DND-41 (cell line): ENCODE measurements at regions not wholly inside any gene's neighbourhood (a gene's known extent, or its start where the extent isn't known, plus 50 kb on each side); places are given as distances from the start of the nearest gene placed in this dataset.

Experiments
- ATAC-seq: fragments of 200-7000 bp; cut with Tn5 transposase; 3 replicates; pipeline ENCODE4 v1.9.1; 2021; ENCODE audit warnings: low read depth; ENCODE audit not compliant: insufficient read depth
- DNase-seq: peaks from one replicate; pipeline ENCODE4 v3.0.0-alpha.2; 2020
- H2AFZ ChIP-seq: 2 replicates; pipeline ENCODE4 v1.6.0; 2012; ENCODE audit warnings: low read depth, low read length
- H3K27ac ChIP-seq: 2 replicates; pipeline ENCODE4 v1.5.1; 2012; ENCODE audit warnings: low read length, inconsistent platforms
- H3K27me3 ChIP-seq: fragments of 200-600 bp; sonication (generic); 2 replicates; pipeline ENCODE4 v1.6.0; 2012; ENCODE audit warnings: low read length, mild to moderate bottlenecking, inconsistent platforms; ENCODE audit not compliant: insufficient read depth, poor library complexity
- H3K36me3 ChIP-seq: 2 replicates; pipeline ENCODE4 v1.5.1; 2012; ENCODE audit warnings: low read length, inconsistent platforms; ENCODE audit not compliant: insufficient read depth
- H3K4me1 ChIP-seq: 2 replicates; pipeline ENCODE4 v1.5.1; 2012; ENCODE audit warnings: mild to moderate bottlenecking, low read length; ENCODE audit not compliant: insufficient read depth
- H3K4me2 ChIP-seq: 2 replicates; pipeline ENCODE4 v1.6.0; 2012; ENCODE audit warnings: mild to moderate bottlenecking, moderate library complexity, low read length, inconsistent platforms; ENCODE audit not compliant: insufficient read depth
- H3K4me3 ChIP-seq, 2 experiments: fragments of 200-600 bp in 1 of 2; shearing (Covaris generic) in 1 of 2; 2 replicates each; pipeline ENCODE4 v1.5.1; 2012 to 2016; ENCODE audit warnings: inconsistent platforms in 2 of 2, low read length in 2 of 2, mild to moderate bottlenecking in 2 of 2, low read depth in 1 of 2, moderate library complexity in 1 of 2
- H3K79me2 ChIP-seq: 2 replicates; pipeline ENCODE4 v1.6.0; 2012; ENCODE audit warnings: low read length, inconsistent platforms; ENCODE audit not compliant: insufficient read depth
- H3K9ac ChIP-seq: 2 replicates; pipeline ENCODE4 v1.6.0; 2012; ENCODE audit warnings: low read depth, mild to moderate bottlenecking, inconsistent platforms, low read length, moderate library complexity
- H3K9me3 ChIP-seq: 2 replicates; pipeline ENCODE4 v1.5.1; 2012; ENCODE audit warnings: low read length, moderate library complexity, mild to moderate bottlenecking, inconsistent platforms; ENCODE audit not compliant: insufficient read depth, severe bottlenecking
- H4K20me1 ChIP-seq: 2 replicates; pipeline ENCODE4 v1.6.0; 2012; ENCODE audit warnings: low read length; ENCODE audit not compliant: insufficient read depth
- CTCF ChIP-seq: IDR thresholded peaks from 2 replicates; pipeline ENCODE4 v1.5.1; 2012; ENCODE audit warnings: borderline replicate concordance, low read length, moderate library complexity, mild to moderate bottlenecking; ENCODE audit not compliant: poor library complexity, severe bottlenecking; ENCODE audit errors: extremely low read depth
- EZH2 ChIP-seq: IDR thresholded peaks from 3 replicates; pipeline ENCODE4 v1.6.1; 2012; ENCODE audit warnings: borderline replicate concordance, low read depth, mild to moderate bottlenecking, moderate library complexity, low read length, inconsistent platforms; ENCODE audit not compliant: severe bottlenecking

- DNase-seq: no peak
These were observed 219.8 kb upstream of the MANEA start for GRCh38 chr6:95357380-95358020.

GRCh38 chr6:95364016-95364604 lies 213.2 kb upstream of the MANEA start:
- ATAC-seq (peak; percentile 48; the same call in 1 of the 3 replicates), DNase-seq (no peak)
- Histone ChIP-seq H3K4me2 (no peak overlapping the region), H3K27me3 (no peaks in the 10 kb centered on the region), H3K9ac (no peak overlapping the region), H3K9me3 (no peaks in the 10 kb centered on the region), H3K36me3 (no peaks in the 10 kb centered on the region), H3K4me1 (no peaks in the 10 kb centered on the region), H3K4me3 (no peak overlapping the region), H2AFZ (no peak overlapping the region), H4K20me1 (no peaks in the 10 kb centered on the region), H3K79me2 (no peaks in the 10 kb centered on the region), H3K27ac (no peak overlapping the region)
- TF ChIP-seq CTCF (peak; percentile 56), EZH2 (no peak)

More at GRCh38 chr6:95357380-95358020, 219.8 kb upstream of the MANEA start:
- TF ChIP-seq EZH2: no peak
- no peak for TF ChIP-seq CTCF
- Histone ChIP-seq H3K27me3 (no peaks in the 10 kb centered on the region), H3K79me2 (no peaks in the 10 kb centered on the region), H3K4me2 (no peak overlapping the region), H4K20me1 (no peaks in the 10 kb centered on the region), H2AFZ (no peak overlapping the region), H3K9ac (no peak overlapping the region), H3K4me1 (no peaks in the 10 kb centered on the region), H3K36me3 (no peaks in the 10 kb centered on the region), H3K9me3 (no peaks in the 10 kb centered on the region), H3K4me3 (no peak overlapping the region), H3K27ac (no peak overlapping the region)
- no peak for ATAC-seq

GRCh38 chr6:95365454-95365853 lies 211.9 kb upstream of the MANEA start:
- Histone ChIP-seq H3K27me3 (no peaks in the 10 kb centered on the region), H2AFZ (no peak overlapping the region), H3K4me3 (no peak overlapping the region), H3K9ac (no peak overlapping the region), H3K36me3 (no peaks in the 10 kb centered on the region), H3K27ac (no peak overlapping the region), H3K9me3 (no peaks in the 10 kb centered on the region), H3K4me1 (no peaks in the 10 kb centered on the region), H3K79me2 (no peaks in the 10 kb centered on the region), H4K20me1 (no peaks in the 10 kb centered on the region), H3K4me2 (no peak overlapping the region)
- no peak for ATAC-seq
- TF ChIP-seq EZH2: no peak
- TF ChIP-seq CTCF: no peak
- DNase-seq: no peak
